ENCODE measurements at regions not wholly inside any gene's neighbourhood (a gene's known extent, or its start where the extent isn't known, plus 50 kb on each side); places are given as distances from the start of the nearest gene placed in this dataset.
"Not testable (repeated sequence)": the region's sequence is repeated elsewhere in the genome, so short reads cannot be mapped to it uniquely, and the experiment has no call there.

DNA sequence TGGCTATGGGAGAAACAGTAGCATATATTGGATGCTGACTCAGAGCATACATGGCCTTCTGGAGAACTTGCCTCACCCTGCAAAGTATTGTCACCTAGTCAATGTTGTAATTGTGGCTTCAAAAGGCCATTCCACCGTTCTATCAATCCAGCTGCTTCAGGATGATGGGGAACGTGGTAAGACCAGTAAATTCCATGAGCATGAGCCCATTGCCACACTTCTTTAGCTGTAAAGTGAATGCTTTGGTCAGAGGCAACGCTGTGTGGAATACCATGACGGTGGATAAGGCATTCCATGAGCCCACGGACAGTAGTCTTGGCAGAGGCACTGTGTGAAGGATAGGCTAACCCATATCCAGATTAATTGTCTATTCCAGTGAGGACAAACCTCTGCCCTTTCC, 1300.1 kb upstream of the ACVR2A start:
- no peak for ATAC-seq
- Histone ChIP-seq H3K27me3 (no peaks in the 10 kb centered on the region), H3K36me3 (no peaks in the 10 kb centered on the region), H3K9me3 (no peaks in the 10 kb centered on the region), H3K4me1 (no peaks in the 10 kb centered on the region), H3K27ac (no peak overlapping the region), H3K4me3 (no peak overlapping the region)
- TF ChIP-seq, protein P1, sequence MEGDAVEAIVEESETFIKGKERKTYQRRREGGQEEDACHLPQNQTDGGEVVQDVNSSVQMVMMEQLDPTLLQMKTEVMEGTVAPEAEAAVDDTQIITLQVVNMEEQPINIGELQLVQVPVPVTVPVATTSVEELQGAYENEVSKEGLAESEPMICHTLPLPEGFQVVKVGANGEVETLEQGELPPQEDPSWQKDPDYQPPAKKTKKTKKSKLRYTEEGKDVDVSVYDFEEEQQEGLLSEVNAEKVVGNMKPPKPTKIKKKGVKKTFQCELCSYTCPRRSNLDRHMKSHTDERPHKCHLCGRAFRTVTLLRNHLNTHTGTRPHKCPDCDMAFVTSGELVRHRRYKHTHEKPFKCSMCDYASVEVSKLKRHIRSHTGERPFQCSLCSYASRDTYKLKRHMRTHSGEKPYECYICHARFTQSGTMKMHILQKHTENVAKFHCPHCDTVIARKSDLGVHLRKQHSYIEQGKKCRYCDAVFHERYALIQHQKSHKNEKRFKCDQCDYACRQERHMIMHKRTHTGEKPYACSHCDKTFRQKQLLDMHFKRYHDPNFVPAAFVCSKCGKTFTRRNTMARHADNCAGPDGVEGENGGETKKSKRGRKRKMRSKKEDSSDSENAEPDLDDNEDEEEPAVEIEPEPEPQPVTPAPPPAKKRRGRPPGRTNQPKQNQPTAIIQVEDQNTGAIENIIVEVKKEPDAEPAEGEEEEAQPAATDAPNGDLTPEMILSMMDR (IDR thresholded peaks at IDR 0.05) = no peak
- intact Hi-C loops (cut with DNase I) = no loop called here
- no peak for DNase-seq

DNA sequence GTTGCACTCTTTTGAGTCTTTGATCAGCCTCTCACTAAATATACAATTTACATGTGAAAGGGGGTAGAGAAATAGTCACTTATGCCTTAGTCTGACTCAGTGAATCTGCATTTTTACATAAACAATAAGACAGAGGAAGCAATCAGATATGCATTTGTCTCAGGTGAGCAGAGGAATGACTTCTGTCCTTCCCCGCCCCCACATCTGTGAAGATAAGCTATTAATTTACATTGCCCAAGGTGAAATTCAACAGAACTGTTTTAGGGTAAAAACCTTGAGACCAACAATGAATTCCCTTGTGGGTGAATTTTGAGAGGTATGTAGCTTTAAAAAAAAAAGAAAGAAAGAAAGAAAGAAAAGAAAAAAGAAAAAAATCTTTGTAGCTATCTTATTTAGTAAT, 1302.9 kb upstream of the ACVR2A start:
- intact Hi-C loops (cut with DNase I) = no loop called here
- Histone ChIP-seq H3K9me3 (no peaks in the 10 kb centered on the region), H3K27me3 (no peaks in the 10 kb centered on the region), H3K27ac (no peak overlapping the region), H3K4me3 (no peak overlapping the region), H3K4me1 (no peaks in the 10 kb centered on the region), H3K36me3 (no peaks in the 10 kb centered on the region)
- no peak for ATAC-seq
- no peak for DNase-seq
- TF ChIP-seq, protein P1 (IDR thresholded peaks at IDR 0.05) = no peak

DNA sequence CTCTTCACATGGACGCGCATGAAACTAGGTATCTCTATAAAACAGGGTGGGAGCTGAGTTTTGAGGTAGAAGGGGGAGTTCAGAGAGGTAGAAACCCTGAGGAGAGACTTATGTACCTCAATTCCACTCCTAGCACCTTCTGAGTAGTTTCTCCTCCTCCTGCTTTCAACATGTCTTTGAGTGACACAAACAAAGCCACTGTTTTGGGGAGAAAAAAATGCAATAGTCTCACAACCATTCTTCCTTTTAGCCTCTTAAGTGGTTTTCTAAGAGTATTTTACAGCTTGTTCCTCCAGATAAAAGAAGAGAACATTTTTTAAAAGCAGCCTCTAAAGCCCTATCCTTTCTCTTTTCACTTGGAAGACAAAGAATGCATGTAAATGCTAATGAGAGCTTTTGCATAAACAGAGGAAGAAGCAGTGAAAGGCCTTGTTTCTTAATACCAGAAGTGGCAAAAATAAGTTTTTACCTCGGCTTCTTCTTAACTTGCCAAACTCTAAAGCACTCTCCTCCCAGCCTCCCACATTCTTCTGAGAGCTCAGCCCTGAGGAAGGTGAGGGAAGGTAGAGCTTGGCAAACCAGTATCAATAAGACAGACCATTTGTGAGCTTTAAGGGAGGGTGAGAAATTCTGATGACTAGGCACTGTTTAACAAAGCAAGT, 1304.4 kb upstream of the ACVR2A start:
- TF ChIP-seq, protein P1 (IDR thresholded peaks at IDR 0.05) = no peak
- intact Hi-C loops (cut with DNase I) = no loop called here
- no peaks in the 10 kb centered on the region for H3K9me3 ChIP-seq
- H3K36me3 ChIP-seq = no peaks in the 10 kb centered on the region
- no peak overlapping the region for H3K27ac ChIP-seq
- ATAC-seq (no peak), DNase-seq (no peak)
- no peaks in the 10 kb centered on the region for H3K4me1 ChIP-seq
- no peak overlapping the region for H3K4me3 ChIP-seq
- H3K27me3 ChIP-seq = no peaks in the 10 kb centered on the region

DNA sequence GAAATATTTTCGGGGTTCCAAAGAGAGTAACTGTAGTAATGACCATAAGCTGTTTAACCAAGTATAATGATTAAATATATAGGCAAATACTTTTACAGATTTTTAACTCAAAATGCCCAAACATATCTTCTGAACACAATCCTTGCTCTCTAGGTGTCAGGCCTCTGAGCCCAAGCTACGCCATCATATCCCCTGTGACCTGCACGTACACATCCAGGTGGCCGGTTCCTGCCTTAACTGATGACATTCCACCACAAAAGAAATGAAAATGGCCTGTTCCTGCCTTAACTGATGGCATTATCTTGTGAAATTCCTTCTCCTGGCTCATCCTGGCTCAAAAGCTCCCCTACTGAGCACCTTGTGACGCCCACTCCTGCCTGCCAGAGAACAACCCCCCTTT, 1305.1 kb upstream of the ACVR2A start:
- H3K27me3 ChIP-seq; ATAC-seq; intact Hi-C loops (cut with DNase I); H3K4me1 ChIP-seq; H3K4me3 ChIP-seq; H3K36me3 ChIP-seq; H3K9me3 ChIP-seq; DNase-seq; H3K27ac ChIP-seq: not testable (repeated sequence)

DNA sequence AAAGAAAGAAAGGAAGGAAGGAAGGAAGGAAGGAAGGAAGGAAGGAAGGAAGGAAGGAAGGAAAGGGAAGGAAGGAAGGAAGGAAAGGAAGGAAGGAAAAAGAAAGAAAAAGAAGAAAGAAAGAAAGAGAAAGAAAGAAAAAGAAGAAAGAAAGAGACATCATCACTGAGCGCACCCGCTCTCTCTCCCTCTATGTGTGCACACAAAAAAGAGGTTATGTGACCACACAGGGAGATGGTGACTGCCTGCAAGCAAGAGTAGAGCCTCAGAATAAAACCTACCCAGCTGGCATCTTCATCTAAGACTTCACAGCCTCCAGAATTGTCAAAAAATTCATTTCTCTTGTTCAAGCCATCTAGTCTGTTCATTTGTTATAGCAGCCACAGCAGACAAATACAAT, 1307.4 kb upstream of the ACVR2A start:
- Histone ChIP-seq H3K36me3 (no peaks in the 10 kb centered on the region), H3K9me3 (no peaks in the 10 kb centered on the region), H3K27me3 (no peaks in the 10 kb centered on the region), H3K4me1 (no peaks in the 10 kb centered on the region), H3K4me3 (no peak overlapping the region), H3K27ac (no peak overlapping the region)
- TF ChIP-seq, protein P1 (IDR thresholded peaks at IDR 0.05) = no peak
- DNase-seq (no peak), ATAC-seq (no peak)
- intact Hi-C loops (cut with DNase I) = no loop called here

DNA sequence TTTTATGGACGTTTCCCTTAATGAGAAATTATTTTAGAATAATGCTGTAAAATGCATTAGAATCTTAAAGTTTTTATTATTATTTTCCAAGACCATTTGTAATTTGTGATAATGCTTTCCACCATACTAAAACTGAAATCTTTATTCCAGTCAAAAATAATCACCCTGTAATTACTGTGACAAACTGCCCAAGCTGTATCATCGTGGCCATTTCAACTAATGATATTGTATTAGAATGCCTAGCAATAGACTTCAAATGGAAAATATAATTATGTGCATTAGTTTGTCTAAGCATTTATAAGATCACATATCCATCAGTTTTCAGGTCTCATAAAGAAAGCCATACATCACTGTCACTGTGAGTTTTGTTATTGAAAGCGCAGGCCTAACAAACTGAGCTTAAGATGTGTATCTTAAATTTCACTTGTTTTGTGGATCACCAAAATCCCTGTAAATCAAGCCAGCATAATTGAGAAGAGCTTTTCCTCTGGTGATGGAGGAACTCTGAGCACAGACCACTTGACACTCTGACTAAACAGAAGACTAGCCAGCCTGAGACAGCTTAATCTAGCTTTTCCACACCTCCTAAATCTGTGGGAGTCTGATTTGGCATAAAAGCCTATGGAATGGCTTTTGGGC, 1312.2 kb upstream of the ACVR2A start:
- ATAC-seq (no peak), DNase-seq (no peak)
- intact Hi-C loops (cut with DNase I) = no loop called here

More for the DNA sequence above, 1312.2 kb upstream of the ACVR2A start:
- Histone ChIP-seq H3K4me3 (no peak overlapping the region), H3K27ac (no peak overlapping the region), H3K27me3 (no peaks in the 10 kb centered on the region), H3K9me3 (no peaks in the 10 kb centered on the region), H3K4me1 (no peaks in the 10 kb centered on the region), H3K36me3 (no peaks in the 10 kb centered on the region)
- TF ChIP-seq, protein P1 (IDR thresholded peaks at IDR 0.05) = no peak
